ENCODE measurements at regions not wholly inside any gene's neighbourhood (a gene's known extent, or its start where the extent isn't known, plus 50 kb on each side); places are given as distances from the start of the nearest gene placed in this dataset.

- peak; percentile 93 to 94 (median 94) for DNase-seq
Observed at GRCh38 chr1:181142096-181142958, 53.8 kb downstream of the IER5 start.

- DNase-seq = no peak
Observed at GRCh38 chr1:181143102-181143859, 54.8 kb downstream of the IER5 start.

- DNase-seq = no peak
Observed at GRCh38 chr1:181144238-181144637, 55.7 kb downstream of the IER5 start.

- DNase-seq = no peak
Observed at GRCh38 chr1:181148636-181149035, 60.1 kb downstream of the IER5 start.

- DNase-seq = no peak
Observed at GRCh38 chr1:181149326-181150125, 61.0 kb downstream of the IER5 start.

GRCh38 chr1:181150273-181150672 lies 61.8 kb downstream of the IER5 start:
- DNase-seq = no peak

GRCh38 chr1:181150842-181151241 lies 62.3 kb downstream of the IER5 start:
- no peak for DNase-seq

- DNase-seq = peak in 3 of 4 experiments; percentile 17 to 46 (median 36)
Observed at GRCh38 chr1:181151378-181152326, 63.2 kb downstream of the IER5 start.

- DNase-seq = peak; percentile 87 to 93 (median 91)
Observed at GRCh38 chr1:181152892-181153633, 64.6 kb downstream of the IER5 start.

GRCh38 chr1:181153634-181153961 lies 65.1 kb downstream of the IER5 start:
- DNase-seq = no peak

- no peak for DNase-seq
Observed at GRCh38 chr1:181155339-181155738, 66.8 kb downstream of the IER5 start.

GRCh38 chr1:181159451-181160140 lies 71.1 kb downstream of the IER5 start:
- no peak for DNase-seq

- DNase-seq = no peak
Observed at GRCh38 chr1:181160322-181160721, 71.8 kb downstream of the IER5 start.

GRCh38 chr1:181160998-181161870 lies 72.7 kb downstream of the IER5 start:
- peak; percentile 56 to 79 (median 73) for DNase-seq

- no peak for DNase-seq
Observed at GRCh38 chr1:181163662-181164061, 75.2 kb downstream of the IER5 start.

- DNase-seq = peak; percentile 81 to 87 (median 84)
Observed at GRCh38 chr1:181166377-181167196, 78.1 kb downstream of the IER5 start.

GRCh38 chr1:181169281-181169865 lies 80.9 kb downstream of the IER5 start:
- DNase-seq = no peak

- no peak for DNase-seq
Observed at GRCh38 chr1:181170194-181170593, 81.7 kb downstream of the IER5 start.
